HL-60 (cell line): ENCODE measurements at regions not wholly inside any gene's neighbourhood (a gene's known extent, or its start where the extent isn't known, plus 50 kb on each side); places are given as distances from the start of the nearest gene placed in this dataset.

Source experiments
- CTCF ChIP-seq: IDR thresholded peaks from one replicate; pipeline ENCODE4 v1.5.1; 2011; ENCODE audit warnings: low read length, control low read depth, inconsistent platforms; ENCODE audit not compliant: insufficient read depth
- GABPA ChIP-seq: IDR thresholded peaks from 2 replicates; pipeline ENCODE4 v1.6.1; 2012; ENCODE audit warnings: low read depth
- POLR2AphosphoS5 ChIP-seq: IDR thresholded peaks from 2 replicates; pipeline ENCODE4 v1.6.1; 2012; ENCODE audit warnings: low read depth
- REST ChIP-seq: IDR thresholded peaks from 2 replicates; pipeline ENCODE4 v1.6.1; 2012; ENCODE audit warnings: low read depth; ENCODE audit not compliant: insufficient replicate concordance

GRCh38 chr11:23063276-23063675 lies 203.0 kb upstream of the CCDC179 start:
- TF ChIP-seq CTCF, result no peak
- TF ChIP-seq REST, result no peak
- no peak for TF ChIP-seq POLR2AphosphoS5
- no peak for TF ChIP-seq GABPA
